Keratinocyte (primary cell): ENCODE measurements at regions not wholly inside any gene's neighbourhood (a gene's known extent, or its start where the extent isn't known, plus 50 kb on each side); places are given as distances from the start of the nearest gene placed in this dataset.

Source experiments
- EZH2 ChIP-seq: IDR thresholded peaks from one replicate; pipeline ENCODE4 v1.6.1; 2012; ENCODE audit warnings: inconsistent platforms, mild to moderate bottlenecking, low read length, moderate library complexity
- TF ChIP-seq, protein P1 (sequence below), 3 experiments: IDR thresholded peaks in 1 of 3; conservative IDR thresholded peaks in 1 of 3; optimal IDR thresholded peaks in 1 of 3; 2 replicates in 2 of 3; 3 replicates in 1 of 3; pipeline versions ENCODE3 to v1.5.1; 2011; ENCODE audit warnings: low read length in 3 of 3, mild to moderate bottlenecking in 3 of 3, moderate library complexity in 2 of 3, control low read depth in 1 of 3, inconsistent platforms in 1 of 3; ENCODE audit not compliant: insufficient read depth in 2 of 3; ENCODE audit errors: extremely low read depth in 1 of 3

DNA sequence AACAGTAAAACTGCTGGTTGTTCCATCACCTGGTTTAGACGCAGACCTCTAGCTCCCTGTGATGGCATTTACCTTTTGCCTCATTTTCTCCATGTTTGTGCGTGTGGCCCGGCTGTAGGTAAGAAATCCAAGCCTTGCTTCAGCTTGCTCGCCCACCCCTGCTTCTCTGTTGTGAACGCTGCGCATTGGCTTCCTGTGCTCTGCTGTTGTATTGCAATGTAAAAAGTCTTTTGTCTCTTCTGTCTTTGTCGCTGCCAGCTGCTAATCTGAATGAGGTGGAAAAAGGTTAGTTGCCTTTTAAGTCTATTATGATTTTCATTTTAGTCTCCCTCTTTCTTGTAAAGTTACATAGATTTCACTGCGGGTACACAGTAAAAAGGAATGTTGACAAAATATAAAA lies 127.3 kb upstream of the PACRGL start:
- TF ChIP-seq EZH2 = no peak
- TF ChIP-seq, protein P1, sequence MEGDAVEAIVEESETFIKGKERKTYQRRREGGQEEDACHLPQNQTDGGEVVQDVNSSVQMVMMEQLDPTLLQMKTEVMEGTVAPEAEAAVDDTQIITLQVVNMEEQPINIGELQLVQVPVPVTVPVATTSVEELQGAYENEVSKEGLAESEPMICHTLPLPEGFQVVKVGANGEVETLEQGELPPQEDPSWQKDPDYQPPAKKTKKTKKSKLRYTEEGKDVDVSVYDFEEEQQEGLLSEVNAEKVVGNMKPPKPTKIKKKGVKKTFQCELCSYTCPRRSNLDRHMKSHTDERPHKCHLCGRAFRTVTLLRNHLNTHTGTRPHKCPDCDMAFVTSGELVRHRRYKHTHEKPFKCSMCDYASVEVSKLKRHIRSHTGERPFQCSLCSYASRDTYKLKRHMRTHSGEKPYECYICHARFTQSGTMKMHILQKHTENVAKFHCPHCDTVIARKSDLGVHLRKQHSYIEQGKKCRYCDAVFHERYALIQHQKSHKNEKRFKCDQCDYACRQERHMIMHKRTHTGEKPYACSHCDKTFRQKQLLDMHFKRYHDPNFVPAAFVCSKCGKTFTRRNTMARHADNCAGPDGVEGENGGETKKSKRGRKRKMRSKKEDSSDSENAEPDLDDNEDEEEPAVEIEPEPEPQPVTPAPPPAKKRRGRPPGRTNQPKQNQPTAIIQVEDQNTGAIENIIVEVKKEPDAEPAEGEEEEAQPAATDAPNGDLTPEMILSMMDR (optimal IDR thresholded peaks at IDR 0.05 in 1 of 3, IDR thresholded peaks at IDR 0.05 in 1 of 3, conservative IDR thresholded peaks at IDR 0.05 in 1 of 3; ENCODE audit: extremely low read depth in 1 of 3, insufficient read depth in 2 of 3, low read length in 3 of 3) = no peak
